Endothelial cell of umbilical vein (primary cell): ENCODE measurements at regions not wholly inside any gene's neighbourhood (a gene's known extent, or its start where the extent isn't known, plus 50 kb on each side); places are given as distances from the start of the nearest gene placed in this dataset.

Experiments used
- CTCF ChIP-seq, 2 donors: IDR thresholded peaks; 1 replicate in 1 of 2; 2 replicates in 1 of 2; pipeline ENCODE4 v1.5.1; 2011; ENCODE audit warnings: low read length in 2 of 2, mild to moderate bottlenecking in 2 of 2, moderate library complexity in 2 of 2, control low read depth in 1 of 2, inconsistent platforms in 1 of 2, low read depth in 1 of 2; ENCODE audit not compliant: insufficient read depth in 1 of 2; ENCODE audit errors: extremely low read depth in 1 of 2
- EZH2 ChIP-seq: IDR thresholded peaks from 2 replicates; pipeline ENCODE4 v1.6.1; 2012; ENCODE audit warnings: borderline replicate concordance, low read depth, mild to moderate bottlenecking, moderate library complexity, low read length, inconsistent platforms; ENCODE audit not compliant: severe bottlenecking
- POLR2A ChIP-seq: IDR thresholded peaks from 2 replicates; pipeline ENCODE4 v1.6.1; 2012; ENCODE audit warnings: low read depth, mild to moderate bottlenecking, control low read depth, low read length

- TF ChIP-seq CTCF (IDR thresholded peaks at IDR 0.05; ENCODE audit: extremely low read depth in 1 of 2, insufficient read depth in 1 of 2, low read depth in 1 of 2, low read length in 2 of 2) = no peak
- no peak for TF ChIP-seq POLR2A
- TF ChIP-seq EZH2 = no peak
These were observed 218.2 kb upstream of the ZCCHC13 start for GRCh38 chrX:74085642-74086236.
